Osteocyte (in vitro differentiated cells): ENCODE measurements at regions not wholly inside any gene's neighbourhood (a gene's known extent, or its start where the extent isn't known, plus 50 kb on each side); places are given as distances from the start of the nearest gene placed in this dataset.

Experiments used
- DNase-seq: peaks from one replicate; pipeline ENCODE4 v3.0.0; 2021; ENCODE audit warnings: mixed read lengths; ENCODE audit not compliant: unreplicated experiment; ENCODE audit errors: extremely low spot score
- H3K27ac Mint-ChIP-seq: one replicate; pipeline ENCODE4 v1.8.0; 2021; ENCODE audit warnings: mild to moderate bottlenecking, mixed read lengths; ENCODE audit not compliant: unreplicated experiment
- H3K27me3 Mint-ChIP-seq: one replicate; pipeline ENCODE4 v1.8.0; 2021; ENCODE audit warnings: mixed read lengths; ENCODE audit not compliant: unreplicated experiment
- H3K36me3 Mint-ChIP-seq: one replicate; pipeline ENCODE4 v1.8.0; 2021; ENCODE audit warnings: mixed read lengths; ENCODE audit not compliant: unreplicated experiment
- H3K4me1 Mint-ChIP-seq: one replicate; pipeline ENCODE4 v1.8.0; 2021; ENCODE audit warnings: mixed read lengths; ENCODE audit not compliant: unreplicated experiment
- H3K4me3 Mint-ChIP-seq: one replicate; pipeline ENCODE4 v1.8.0; 2021; ENCODE audit warnings: mild to moderate bottlenecking, moderate library complexity, mixed read lengths; ENCODE audit not compliant: unreplicated experiment
- H3K9me3 Mint-ChIP-seq: one replicate; pipeline ENCODE4 v1.8.0; 2021; ENCODE audit warnings: mixed read lengths; ENCODE audit not compliant: unreplicated experiment
- TF ChIP-seq, protein P1 (sequence below): fragments of 200-600 bp; sonication (generic); IDR thresholded peaks from 2 replicates; pipeline ENCODE4 v1.5.0; 2021; ENCODE audit warnings: antibody characterized with exemption, mild to moderate bottlenecking, moderate library complexity

DNA sequence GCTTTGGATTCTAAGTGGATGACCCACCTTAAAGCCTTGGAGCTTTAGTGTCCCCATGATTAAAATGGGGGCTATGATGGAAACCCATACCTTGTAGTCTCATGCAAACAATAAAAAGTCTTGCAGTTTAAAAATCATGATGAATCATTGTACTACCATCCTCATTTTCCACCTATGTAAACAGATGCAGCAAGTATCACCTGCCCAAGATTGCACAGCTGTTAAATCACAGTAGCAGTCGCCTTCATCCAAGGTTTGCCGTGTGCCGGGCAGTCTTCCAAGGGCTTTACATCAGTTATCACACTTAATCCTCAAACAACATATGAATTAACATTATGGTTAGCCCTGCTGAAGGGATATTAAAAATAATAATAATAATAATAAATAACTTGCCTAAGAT, 210.3 kb downstream of the FOXA2 start:
- Mint-ChIP-seq H3K9me3 (no peaks in the 10 kb centered on the region), H3K27me3 (no peaks in the 10 kb centered on the region), H3K4me1 (no peaks in the 10 kb centered on the region), H3K36me3 (no peaks in the 10 kb centered on the region), H3K4me3 (no peak overlapping the region), H3K27ac (no peak overlapping the region)
- DNase-seq = no peak
- TF ChIP-seq, protein P1, sequence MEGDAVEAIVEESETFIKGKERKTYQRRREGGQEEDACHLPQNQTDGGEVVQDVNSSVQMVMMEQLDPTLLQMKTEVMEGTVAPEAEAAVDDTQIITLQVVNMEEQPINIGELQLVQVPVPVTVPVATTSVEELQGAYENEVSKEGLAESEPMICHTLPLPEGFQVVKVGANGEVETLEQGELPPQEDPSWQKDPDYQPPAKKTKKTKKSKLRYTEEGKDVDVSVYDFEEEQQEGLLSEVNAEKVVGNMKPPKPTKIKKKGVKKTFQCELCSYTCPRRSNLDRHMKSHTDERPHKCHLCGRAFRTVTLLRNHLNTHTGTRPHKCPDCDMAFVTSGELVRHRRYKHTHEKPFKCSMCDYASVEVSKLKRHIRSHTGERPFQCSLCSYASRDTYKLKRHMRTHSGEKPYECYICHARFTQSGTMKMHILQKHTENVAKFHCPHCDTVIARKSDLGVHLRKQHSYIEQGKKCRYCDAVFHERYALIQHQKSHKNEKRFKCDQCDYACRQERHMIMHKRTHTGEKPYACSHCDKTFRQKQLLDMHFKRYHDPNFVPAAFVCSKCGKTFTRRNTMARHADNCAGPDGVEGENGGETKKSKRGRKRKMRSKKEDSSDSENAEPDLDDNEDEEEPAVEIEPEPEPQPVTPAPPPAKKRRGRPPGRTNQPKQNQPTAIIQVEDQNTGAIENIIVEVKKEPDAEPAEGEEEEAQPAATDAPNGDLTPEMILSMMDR = no peak

DNA sequence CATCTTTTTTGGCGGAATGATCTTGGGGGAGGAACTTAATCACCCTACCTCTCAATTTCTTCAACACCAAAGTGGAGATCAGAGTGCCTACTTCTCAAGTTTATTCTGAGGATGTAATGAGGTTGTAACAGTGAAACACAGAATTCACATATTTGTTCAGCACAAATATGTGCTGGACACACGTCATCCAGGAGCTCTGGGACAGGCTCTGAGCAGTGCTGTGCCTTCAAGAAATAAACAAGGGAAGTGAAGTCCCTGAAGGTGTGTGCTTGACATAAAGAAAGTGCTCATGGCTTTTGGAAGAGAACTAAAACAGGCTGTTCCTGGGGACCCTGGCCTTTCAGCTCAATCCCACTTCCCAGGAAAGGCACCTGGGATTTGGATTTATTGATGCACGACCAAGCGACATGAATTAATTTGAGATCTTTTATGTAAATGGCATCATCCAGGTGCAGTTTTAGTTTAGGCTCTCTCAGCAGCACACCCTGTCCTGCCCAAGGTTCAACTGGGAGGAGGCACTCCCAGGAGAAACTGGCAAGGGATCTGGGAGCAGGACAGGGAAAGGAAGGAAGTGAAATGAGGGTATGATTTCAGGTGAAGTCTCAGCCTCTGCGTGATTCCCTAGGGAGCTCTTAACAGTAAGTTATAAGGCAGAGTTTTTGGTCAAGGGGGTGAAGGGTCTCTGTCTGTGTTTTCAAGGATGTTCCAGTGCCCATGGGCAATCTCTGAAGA, 211.0 kb downstream of the FOXA2 start:
- Mint-ChIP-seq H3K4me1 (no peaks in the 10 kb centered on the region), H3K9me3 (no peaks in the 10 kb centered on the region), H3K27ac (no peak overlapping the region), H3K4me3 (no peak overlapping the region), H3K27me3 (no peaks in the 10 kb centered on the region), H3K36me3 (no peaks in the 10 kb centered on the region)
- DNase-seq = no peak
- TF ChIP-seq, protein P1 = no peak

DNA sequence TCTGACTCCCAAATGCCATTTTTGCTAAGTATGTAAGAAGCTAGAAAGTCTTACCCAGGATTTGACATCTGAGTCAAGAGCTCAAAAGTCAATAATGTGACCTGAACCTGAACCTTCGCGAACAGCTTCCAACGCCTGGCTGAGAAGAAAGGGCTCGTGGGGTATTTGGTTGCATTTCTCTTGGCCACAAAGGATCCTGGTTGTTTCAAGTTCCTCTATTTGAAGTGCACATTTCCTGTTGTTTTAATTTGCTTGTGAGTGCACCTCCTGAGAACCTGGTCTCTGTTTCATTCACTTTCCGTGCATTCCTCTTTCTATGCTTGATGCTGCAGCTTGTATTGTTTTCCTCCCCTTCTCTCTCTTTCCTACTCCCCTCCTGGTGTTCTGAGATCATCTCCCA, 212.5 kb downstream of the FOXA2 start:
- Mint-ChIP-seq H3K4me3 (no peak overlapping the region), H3K4me1 (no peaks in the 10 kb centered on the region), H3K27me3 (no peaks in the 10 kb centered on the region), H3K36me3 (no peaks in the 10 kb centered on the region), H3K9me3 (no peaks in the 10 kb centered on the region), H3K27ac (no peak overlapping the region)
- DNase-seq = no peak
- TF ChIP-seq, protein P1 = no peak

DNA sequence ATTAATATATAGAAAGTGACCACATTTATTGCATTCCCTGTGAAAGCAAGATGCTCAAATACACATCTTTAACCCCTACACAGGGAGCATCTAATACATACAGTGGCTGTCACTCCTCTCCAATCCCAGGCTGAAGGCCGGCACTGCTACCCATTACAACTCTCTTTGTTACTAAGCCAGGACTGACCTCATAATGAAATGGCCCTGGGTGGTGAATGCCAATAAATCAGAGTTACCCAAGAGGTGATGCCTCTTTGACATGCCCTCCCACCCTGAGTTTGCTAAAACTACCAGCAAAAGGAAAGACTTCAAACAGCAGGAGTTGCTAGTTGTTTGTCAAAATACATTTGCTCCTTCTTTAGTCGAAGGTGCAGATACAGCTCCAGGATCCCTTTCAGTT, 214.2 kb downstream of the FOXA2 start:
- Mint-ChIP-seq H3K27me3 (no peaks in the 10 kb centered on the region), H3K27ac (no peak overlapping the region), H3K4me1 (no peaks in the 10 kb centered on the region), H3K4me3 (no peak overlapping the region), H3K36me3 (no peaks in the 10 kb centered on the region), H3K9me3 (no peaks in the 10 kb centered on the region)
- TF ChIP-seq, protein P1 = no peak
- DNase-seq = no peak

DNA sequence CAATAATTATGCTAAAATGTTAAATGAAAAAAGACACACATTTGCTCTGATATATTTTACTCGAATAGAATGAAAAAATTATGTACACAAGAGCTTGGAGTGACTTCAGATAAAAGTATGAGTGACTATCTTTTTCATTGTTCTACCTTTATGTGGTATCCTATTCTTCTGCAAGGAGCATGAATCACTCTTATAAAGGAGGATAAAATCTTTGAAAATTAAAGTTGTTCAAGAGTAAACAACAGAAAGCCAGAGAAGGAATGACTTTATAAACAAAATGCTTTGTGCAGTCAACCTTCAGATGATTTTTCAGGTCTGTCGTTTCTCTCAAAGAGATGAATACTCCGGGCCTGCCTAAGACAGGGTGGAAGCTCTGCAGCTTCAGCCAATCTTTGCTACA, 215.3 kb downstream of the FOXA2 start:
- Mint-ChIP-seq H3K27me3 (no peaks in the 10 kb centered on the region), H3K9me3 (no peaks in the 10 kb centered on the region), H3K4me1 (no peaks in the 10 kb centered on the region)

More for the DNA sequence above, 215.3 kb downstream of the FOXA2 start:
- TF ChIP-seq, protein P1 = no peak
- no peak overlapping the region for H3K4me3 Mint-ChIP-seq
- DNase-seq = no peak
- H3K36me3 Mint-ChIP-seq = no peaks in the 10 kb centered on the region
- H3K27ac Mint-ChIP-seq = no peak overlapping the region
